D721Med (cell line): ENCODE measurements at regions not wholly inside any gene's neighbourhood (a gene's known extent, or its start where the extent isn't known, plus 50 kb on each side); places are given as distances from the start of the nearest gene placed in this dataset.

Experiments used
- DNase-seq: peaks from one replicate; pipeline ENCODE4 v3.0.0; 2011; ENCODE audit warnings: low spot score; ENCODE audit not compliant: insufficient read length
- FAIRE-seq: peaks from 2 replicates; lab custom pipeline; 2011; peaks lifted over from hg19 to GRCh38; lab: Jason Lieb, UNC
- CTCF ChIP-seq: IDR thresholded peaks from 2 replicates; pipeline ENCODE4 v1.5.1; 2012; ENCODE audit warnings: mild to moderate bottlenecking, control low read depth; ENCODE audit not compliant: insufficient read depth; ENCODE audit errors: missing control alignments

- TF ChIP-seq CTCF, result no peak
- FAIRE-seq (no peak), DNase-seq (no peak)
Measured at GRCh38 chr5:143605403-143606005, 202.0 kb upstream of the NR3C1 start.

GRCh38 chr5:143601917-143602333 lies 198.4 kb upstream of the NR3C1 start:
- FAIRE-seq, result no peak
- no peak for TF ChIP-seq CTCF
- no peak for DNase-seq

GRCh38 chr5:143601357-143601756 lies 197.9 kb upstream of the NR3C1 start:
- FAIRE-seq, result no peak
- no peak for DNase-seq
- TF ChIP-seq CTCF, result no peak

- FAIRE-seq (no peak), DNase-seq (no peak)
- TF ChIP-seq CTCF, result no peak
Measured at GRCh38 chr5:143600396-143601075, 197.1 kb upstream of the NR3C1 start.

GRCh38 chr5:143599474-143599873 lies 196.0 kb upstream of the NR3C1 start:
- no peak for TF ChIP-seq CTCF
- FAIRE-seq (no peak), DNase-seq (no peak)

- TF ChIP-seq CTCF, result no peak
- FAIRE-seq (no peak), DNase-seq (no peak)
Measured at GRCh38 chr5:143596824-143597223, 193.3 kb upstream of the NR3C1 start.
